IMR-90 (cell line): ENCODE measurements at regions not wholly inside any gene's neighbourhood (a gene's known extent, or its start where the extent isn't known, plus 50 kb on each side); places are given as distances from the start of the nearest gene placed in this dataset.

Source experiments
- ATAC-seq: fragments of 200-7000 bp; cut with Tn5 transposase; 2 replicates; pipeline ENCODE4 v1.9.1; 2020; ENCODE audit warnings: low read depth, mild to moderate bottlenecking, moderate library complexity
- BruUV-seq: library from RNA; stranded (reverse); fragments of 400-500 nt; replicated peaks from 2 replicates; lab custom pipeline; 2021; lab: Mats Ljungman, UMichigan
- CTCF ChIA-PET: fragments of 300-600 bp; formaldehyde crosslinking; extraction: SDS; loops from one replicate; lab custom pipeline; 2021; ENCODE audit warnings: antibody characterized with exemption; lab: Yijun Ruan, JAX
- POLR2A ChIA-PET: fragments of 300-600 bp; sonication (Branson Sonifier 250); formaldehyde crosslinking; loops from one replicate; lab custom pipeline; 2022; ENCODE audit warnings: antibody characterized with exemption; ENCODE audit not compliant: unreplicated experiment; lab: Charles Lee
- DNase-seq: peaks from one replicate; pipeline ENCODE4 v3.0.0; 2013
- H2AFZ ChIP-seq: replicated peaks from 2 replicates; pipeline ENCODE3; 2013; ENCODE audit warnings: low read length, mild to moderate bottlenecking; ENCODE audit not compliant: poor library complexity
- H2AK5ac ChIP-seq: 2 replicates; pipeline ENCODE4 v1.6.1; 2013; ENCODE audit warnings: low read depth, low read length, inconsistent platforms
- H2AK9ac ChIP-seq: replicated peaks from 2 replicates; pipeline ENCODE3; 2013; ENCODE audit warnings: mild to moderate bottlenecking, low read depth, low read length, moderate library complexity; ENCODE audit not compliant: poor library complexity
- H2BK120ac ChIP-seq: 2 replicates; pipeline ENCODE4 v1.6.1; 2013; ENCODE audit warnings: low read depth, low read length, inconsistent platforms
- H2BK15ac ChIP-seq: 3 replicates; pipeline ENCODE4 v1.6.1; 2013; ENCODE audit warnings: low read depth, low read length, inconsistent platforms
- H2BK20ac ChIP-seq: 2 replicates; pipeline ENCODE4 v1.6.1; 2013; ENCODE audit warnings: low read depth, mild to moderate bottlenecking, inconsistent platforms, low read length, moderate library complexity
- H2BK5ac ChIP-seq: 2 replicates; pipeline ENCODE4 v1.6.1; 2013; ENCODE audit warnings: mild to moderate bottlenecking, low read depth, low read length, inconsistent platforms; ENCODE audit not compliant: poor library complexity, severe bottlenecking
- H3K14ac ChIP-seq: replicated peaks from 2 replicates; pipeline ENCODE4 v1.6.1; 2013; ENCODE audit warnings: low read depth, low read length, inconsistent platforms
- H3K18ac ChIP-seq: 2 replicates; pipeline ENCODE4 v1.6.1; 2013; ENCODE audit warnings: low read depth, low read length, control low read depth
- H3K23ac ChIP-seq: 2 replicates; pipeline ENCODE4 v1.6.1; 2013; ENCODE audit warnings: low read depth, low read length, inconsistent platforms
- H3K27ac ChIP-seq: 2 replicates; pipeline ENCODE4 v1.5.1; 2013; ENCODE audit warnings: mild to moderate bottlenecking, control low read depth, low read length; ENCODE audit not compliant: insufficient read depth
- H3K27me3 ChIP-seq: 2 replicates; pipeline ENCODE4 v1.6.1; 2013; ENCODE audit warnings: low read length; ENCODE audit not compliant: control insufficient read depth, insufficient read depth
- H3K36me3 ChIP-seq: 2 replicates; pipeline ENCODE4 v1.6.1; 2013; ENCODE audit warnings: low read length, mixed read lengths; ENCODE audit not compliant: control insufficient read depth, insufficient read depth
- H3K4ac ChIP-seq: 2 replicates; pipeline ENCODE4 v1.6.1; 2013; ENCODE audit warnings: low read depth, low read length, inconsistent platforms
- H3K4me1 ChIP-seq: 2 replicates; pipeline ENCODE4 v1.6.1; 2013; ENCODE audit warnings: low read length, mixed read lengths; ENCODE audit not compliant: control insufficient read depth, insufficient read depth
- H3K4me2 ChIP-seq: 2 replicates; pipeline ENCODE4 v1.6.1; 2013; ENCODE audit warnings: low read depth, mild to moderate bottlenecking, control low read depth, low read length, moderate library complexity
- H3K4me3 ChIP-seq: 2 replicates; pipeline ENCODE4 v1.5.1; 2013; ENCODE audit warnings: low read depth, mild to moderate bottlenecking, control low read depth, low read length, moderate library complexity; ENCODE audit not compliant: insufficient read depth
- H3K56ac ChIP-seq: 2 replicates; pipeline ENCODE4 v1.6.1; 2013; ENCODE audit warnings: low read length, inconsistent platforms; ENCODE audit not compliant: insufficient read depth; ENCODE audit errors: extremely low read depth
- H3K79me1 ChIP-seq, 2 experiments: 2 replicates each; pipeline ENCODE4 v1.6.1; 2013; ENCODE audit warnings: low read length in 2 of 2, inconsistent platforms in 1 of 2, low read depth in 1 of 2
- H3K9ac ChIP-seq: 2 replicates; pipeline ENCODE4 v1.6.1; 2013; ENCODE audit warnings: low read depth, low read length, control low read depth
- H3K9me1 ChIP-seq: 2 replicates; pipeline ENCODE4 v1.6.1; 2013; ENCODE audit warnings: low read length, inconsistent platforms; ENCODE audit not compliant: insufficient read depth
- H3K9me3 ChIP-seq: 2 replicates; pipeline ENCODE4 v1.6.1; 2013; ENCODE audit warnings: low read length; ENCODE audit not compliant: control insufficient read depth, insufficient read depth
- H4K20me1 ChIP-seq: 2 replicates; pipeline ENCODE4 v1.6.1; 2013; ENCODE audit warnings: low read length, inconsistent platforms; ENCODE audit not compliant: insufficient read depth
- H4K5ac ChIP-seq: 2 replicates; pipeline ENCODE4 v1.6.1; 2013; ENCODE audit warnings: mild to moderate bottlenecking, low read depth, low read length, control low read depth
- H4K8ac ChIP-seq, 2 experiments: 2 replicates each; pipeline ENCODE4 v1.6.1; 2013; ENCODE audit warnings: low read depth in 2 of 2, low read length in 2 of 2, control low read depth in 1 of 2, inconsistent platforms in 1 of 2
- H4K91ac ChIP-seq: 2 replicates; pipeline ENCODE4 v1.6.1; 2013; ENCODE audit warnings: low read depth, low read length, inconsistent platforms; ENCODE audit not compliant: insufficient read depth
- BHLHE40 ChIP-seq: fragments of 150-350 bp; IDR thresholded peaks from 2 replicates; pipeline ENCODE4 v1.6.1; 2016; ENCODE audit warnings: mild to moderate bottlenecking, low read depth, low read length
- CEBPB ChIP-seq: IDR thresholded peaks from 2 replicates; pipeline ENCODE4 v1.6.1; 2012; ENCODE audit warnings: low read depth, low read length, improper control_type of control experiment
- ELK1 ChIP-seq: fragments of 150-350 bp; IDR thresholded peaks from 2 replicates; pipeline ENCODE4 v1.6.1; 2016; ENCODE audit warnings: low read depth, mild to moderate bottlenecking, low read length, moderate library complexity, borderline replicate concordance
- FOS ChIP-seq: fragments of 150-350 bp; IDR thresholded peaks from 2 replicates; pipeline ENCODE4 v1.6.1; 2016; ENCODE audit warnings: low read depth, low read length
- MAZ ChIP-seq: IDR thresholded peaks from 2 replicates; pipeline ENCODE4 v1.6.1; 2012; ENCODE audit warnings: low read depth, mild to moderate bottlenecking, low read length, improper control_type of control experiment, moderate library complexity, borderline replicate concordance
- USF2 ChIP-seq: fragments of 150-350 bp; IDR thresholded peaks from 2 replicates; pipeline ENCODE4 v1.6.1; 2017; ENCODE audit warnings: mild to moderate bottlenecking, antibody characterized with exemption, low read length, low read depth
- dilution Hi-C: fragments of 300-500 bp; cut with HindIII; formaldehyde crosslinking; loops from one replicate; pipeline ENCODE4 v1.14.3; 2018; ENCODE audit warnings: low sequenced_read_pairs; ENCODE audit not compliant: unreplicated experiment
- in situ Hi-C: fragments of 300-500 bp; cut with MboI; formaldehyde crosslinking; loops from 3 replicates; pipeline ENCODE4 v1.14.3; 2019; ENCODE audit warnings: low sequenced_read_pairs, inconsistent platforms, mixed read lengths
- intact Hi-C: fragments of 100-400 bp; cut with micrococcal nuclease; formaldehyde crosslinking; loops from 2 replicates; pipeline ENCODE4 v1.10.0; 2022

- H3K18ac ChIP-seq = no peak overlapping the region
- H3K9me3 ChIP-seq = no peaks in the 10 kb centered on the region
- ATAC-seq (no peak), DNase-seq (no peak)
- no peak overlapping the region for H3K4me2 ChIP-seq
- no peak overlapping the region for H3K56ac ChIP-seq
- ChIA-PET POLR2A (no interaction called here), CTCF (no interaction called here)
- H2BK15ac ChIP-seq = no peak overlapping the region
- H2AK9ac ChIP-seq = no peak overlapping the region
- H4K5ac ChIP-seq = no peak overlapping the region
- 0 out of 2 replicates have a peak, but pooled peaks cover 2% of the 10 kb centered on the region for H3K4me1 ChIP-seq
- H3K79me1 ChIP-seq = no peaks in the 10 kb centered on the region
- H2BK120ac ChIP-seq = no peak overlapping the region
- no peaks in the 10 kb centered on the region for H3K9me1 ChIP-seq
- no peaks in the 10 kb centered on the region for H4K20me1 ChIP-seq
- intact Hi-C loops = no loop called here
- H2BK5ac ChIP-seq = no peak overlapping the region
- H3K23ac ChIP-seq = no peak overlapping the region
- in situ Hi-C loops = no loop called here
- no peak overlapping the region for H3K4me3 ChIP-seq
- dilution Hi-C loops = no loop called here
- no peak overlapping the region for H3K9ac ChIP-seq
- no peak overlapping the region for H2BK20ac ChIP-seq
- H4K8ac ChIP-seq = no peak overlapping the region
- H3K36me3 ChIP-seq = no peaks in the 10 kb centered on the region
- TF ChIP-seq MAZ = no peak
- TF ChIP-seq ELK1 = no peak
- no peak for TF ChIP-seq CEBPB
- no peak for TF ChIP-seq FOS
- TF ChIP-seq BHLHE40 = no peak
- no peak for TF ChIP-seq USF2
- H3K27me3 ChIP-seq = no peaks in the 10 kb centered on the region
- no peak overlapping the region for H2AK5ac ChIP-seq
- no TSS peak for BruUV-seq
- no peak overlapping the region for H4K91ac ChIP-seq
- no peak overlapping the region for H2AFZ ChIP-seq
- no peak overlapping the region for H3K14ac ChIP-seq
- H3K4ac ChIP-seq = no peak overlapping the region
- no peak overlapping the region for H3K27ac ChIP-seq
These were observed 461.5 kb downstream of the TUSC7 start for GRCh38 chr3:117171124-117171523.
